ENCODE measurements at regions not wholly inside any gene's neighbourhood (a gene's known extent, or its start where the extent isn't known, plus 50 kb on each side); places are given as distances from the start of the nearest gene placed in this dataset.

DNA sequence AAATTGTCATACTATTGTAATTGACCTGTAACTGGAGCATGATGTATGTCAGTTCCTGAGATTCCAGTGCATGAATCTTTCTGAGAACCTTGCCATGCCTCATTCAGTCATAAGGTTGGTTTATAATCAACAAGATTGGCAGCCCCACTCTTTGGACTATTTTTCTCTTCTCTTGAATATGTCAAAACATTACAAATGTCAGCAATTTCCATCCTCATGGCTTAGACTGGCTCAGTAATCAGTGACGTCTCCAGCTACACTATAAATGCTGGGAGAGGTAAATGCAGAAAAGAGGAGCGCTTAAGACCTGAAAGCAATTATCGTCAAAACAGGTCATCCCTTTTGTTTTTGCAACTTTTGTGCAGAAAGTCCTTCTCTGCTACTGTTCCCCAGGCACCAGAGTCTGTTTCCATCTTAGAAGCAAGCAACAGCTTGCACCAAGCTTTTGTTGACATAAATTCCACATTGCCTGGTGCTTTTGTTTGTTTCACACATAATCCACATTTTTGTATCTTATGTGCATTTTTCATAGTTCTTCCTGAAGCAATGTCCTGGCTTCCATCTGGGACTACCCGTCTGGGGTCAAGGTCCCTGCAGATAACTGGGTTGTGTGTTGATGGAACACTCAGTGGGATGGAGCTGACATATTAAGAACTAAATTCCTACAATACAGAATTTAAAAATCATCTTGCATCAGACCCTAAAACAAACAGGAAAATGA lies 149.8 kb downstream of the OSR1 start:
- no peak overlapping the region for H3K27ac ChIP-seq (ENCODE audit: low read length)

DNA sequence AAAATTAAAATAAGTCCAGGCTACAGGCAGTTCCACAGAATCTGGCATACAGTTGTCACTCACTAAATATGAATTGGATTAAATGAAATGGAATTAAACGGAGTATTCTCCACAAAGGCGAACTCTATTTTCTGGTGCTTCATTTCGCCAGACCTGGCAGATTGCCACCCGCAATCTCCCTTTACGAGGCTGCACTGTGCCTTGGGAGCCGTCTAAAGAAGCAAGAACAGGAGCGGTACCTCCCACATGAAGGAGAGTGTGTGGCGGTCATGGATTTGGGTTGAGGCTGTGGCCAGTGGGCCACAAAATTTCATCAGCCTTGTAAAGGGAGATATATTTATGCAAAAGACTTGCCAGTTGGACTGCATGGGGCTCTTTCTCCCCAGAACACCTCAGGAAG lies 151.0 kb downstream of the OSR1 start:
- Histone ChIP-seq H3K4me3 (ENCODE audit: low read length) (no peak overlapping the region), H3K9me3 (ENCODE audit: low read length) (no peaks in the 10 kb centered on the region), H3K4me2 (ENCODE audit: low read length) (no peak overlapping the region), H3K4me1 (ENCODE audit: insufficient read depth, low read length) (no peaks in the 10 kb centered on the region), H3K9me2 (replicated peaks; ENCODE audit: low read length) (no peaks in the 10 kb centered on the region), H3K36me3 (ENCODE audit: low read depth, low read length) (no peaks in the 10 kb centered on the region), H3K27me3 (ENCODE audit: low read length) (no peaks in the 10 kb centered on the region), H3F3A (ENCODE audit: low read length, unreplicated experiment) (no peaks in the 10 kb centered on the region), H3K9ac (ENCODE audit: low read length) (no peak overlapping the region), H2AFZ (ENCODE audit: low read length) (no peak overlapping the region), H4K20me1 (ENCODE audit: low read length) (no peaks in the 10 kb centered on the region), H3K27ac (ENCODE audit: low read length) (no peak overlapping the region), H3K79me2 (ENCODE audit: low read length) (no peaks in the 10 kb centered on the region)
- ChIA-PET CTCF (no interaction called here), POLR2A (ENCODE audit: unreplicated experiment) (interaction anchor here (0.6 kb wide), 1 partner anchor 140 kb away, joined by 3 read pairs; no protein-coding TSS in a partner anchor)
- no peak for ATAC-seq
- BruUV-seq (replicated peaks): no TSS peak
- intact Hi-C loops (cut with micrococcal nuclease): no loop called here
- TF ChIP-seq EZH2phosphoT487 (IDR thresholded peaks at IDR 0.05; ENCODE audit: borderline replicate concordance, low read length) (no peak), EZH2 (IDR thresholded peaks at IDR 0.05; ENCODE audit: low read length, unreplicated experiment) (no peak)
- TF ChIP-seq, protein P1, sequence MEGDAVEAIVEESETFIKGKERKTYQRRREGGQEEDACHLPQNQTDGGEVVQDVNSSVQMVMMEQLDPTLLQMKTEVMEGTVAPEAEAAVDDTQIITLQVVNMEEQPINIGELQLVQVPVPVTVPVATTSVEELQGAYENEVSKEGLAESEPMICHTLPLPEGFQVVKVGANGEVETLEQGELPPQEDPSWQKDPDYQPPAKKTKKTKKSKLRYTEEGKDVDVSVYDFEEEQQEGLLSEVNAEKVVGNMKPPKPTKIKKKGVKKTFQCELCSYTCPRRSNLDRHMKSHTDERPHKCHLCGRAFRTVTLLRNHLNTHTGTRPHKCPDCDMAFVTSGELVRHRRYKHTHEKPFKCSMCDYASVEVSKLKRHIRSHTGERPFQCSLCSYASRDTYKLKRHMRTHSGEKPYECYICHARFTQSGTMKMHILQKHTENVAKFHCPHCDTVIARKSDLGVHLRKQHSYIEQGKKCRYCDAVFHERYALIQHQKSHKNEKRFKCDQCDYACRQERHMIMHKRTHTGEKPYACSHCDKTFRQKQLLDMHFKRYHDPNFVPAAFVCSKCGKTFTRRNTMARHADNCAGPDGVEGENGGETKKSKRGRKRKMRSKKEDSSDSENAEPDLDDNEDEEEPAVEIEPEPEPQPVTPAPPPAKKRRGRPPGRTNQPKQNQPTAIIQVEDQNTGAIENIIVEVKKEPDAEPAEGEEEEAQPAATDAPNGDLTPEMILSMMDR (conservative IDR thresholded peaks at IDR 0.05; ENCODE audit: low read depth, low read length): no peak
- no peak for DNase-seq

More for the DNA sequence above, 149.8 kb downstream of the OSR1 start:
- H3K9me3 ChIP-seq (ENCODE audit: low read length): no peaks in the 10 kb centered on the region
- no peaks in the 10 kb centered on the region for H3K9me2 ChIP-seq (replicated peaks; ENCODE audit: low read length)
- H3K79me2 ChIP-seq (ENCODE audit: low read length): no peaks in the 10 kb centered on the region
- ChIA-PET POLR2A (ENCODE audit: unreplicated experiment) (interaction anchor here (0.6 kb wide), 1 partner anchor 754 kb away, joined by 5 read pairs; no protein-coding TSS in a partner anchor), CTCF (no interaction called here)
- H3F3A ChIP-seq (ENCODE audit: low read length, unreplicated experiment): no peaks in the 10 kb centered on the region
- DNase-seq (no peak), ATAC-seq (no peak)
- H3K4me2 ChIP-seq (ENCODE audit: low read length): no peak overlapping the region
- H4K20me1 ChIP-seq (ENCODE audit: low read length): no peaks in the 10 kb centered on the region
- intact Hi-C loops (cut with micrococcal nuclease): no loop called here
- no peak overlapping the region for H2AFZ ChIP-seq (ENCODE audit: low read length)
- H3K9ac ChIP-seq (ENCODE audit: low read length): no peak overlapping the region
- H3K27me3 ChIP-seq (ENCODE audit: low read length): no peaks in the 10 kb centered on the region
- no peak overlapping the region for H3K4me3 ChIP-seq (ENCODE audit: low read length)
- H3K36me3 ChIP-seq (ENCODE audit: low read depth, low read length): no peaks in the 10 kb centered on the region
- H3K4me1 ChIP-seq (ENCODE audit: insufficient read depth, low read length): no peaks in the 10 kb centered on the region
- TF ChIP-seq, protein P1 (conservative IDR thresholded peaks at IDR 0.05; ENCODE audit: low read depth, low read length): no peak
- TF ChIP-seq EZH2 (IDR thresholded peaks at IDR 0.05; ENCODE audit: low read length, unreplicated experiment): no peak
- no peak for TF ChIP-seq EZH2phosphoT487 (IDR thresholded peaks at IDR 0.05; ENCODE audit: borderline replicate concordance, low read length)
- no TSS peak for BruUV-seq (replicated peaks)

DNA sequence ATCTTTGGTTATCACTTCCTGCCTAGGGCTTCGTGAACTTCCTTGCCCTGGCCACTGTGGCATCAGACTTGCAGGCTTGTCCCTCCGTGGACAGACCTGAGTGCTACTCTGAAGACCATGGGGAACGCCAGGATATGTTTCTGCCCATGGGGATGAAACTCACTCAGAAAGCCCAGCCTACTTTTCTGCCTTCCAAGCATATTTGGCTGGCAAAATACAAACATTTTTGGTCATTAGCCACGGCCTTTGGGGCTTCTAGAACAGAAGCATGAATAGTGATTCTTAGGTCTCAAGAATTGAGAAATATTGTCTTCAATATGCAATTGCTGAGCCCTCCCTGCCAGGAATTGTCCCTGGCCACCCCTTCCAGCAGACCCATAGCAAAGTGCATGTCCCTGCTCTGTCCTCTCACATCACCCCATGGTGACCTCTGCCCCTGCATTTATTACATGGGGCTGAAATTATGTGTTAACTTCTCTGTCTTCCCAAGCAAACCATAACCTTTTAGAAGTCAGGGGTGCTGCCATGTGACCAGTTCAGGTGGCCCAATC lies 152.4 kb downstream of the OSR1 start:
- DNase-seq (no peak), ATAC-seq (no peak)
- Histone ChIP-seq H3F3A (ENCODE audit: low read length, unreplicated experiment) (no peaks in the 10 kb centered on the region), H3K36me3 (ENCODE audit: low read depth, low read length) (no peaks in the 10 kb centered on the region), H3K9me2 (replicated peaks; ENCODE audit: low read length) (no peaks in the 10 kb centered on the region), H3K4me3 (ENCODE audit: low read length) (no peak overlapping the region), H3K79me2 (ENCODE audit: low read length) (no peaks in the 10 kb centered on the region), H4K20me1 (ENCODE audit: low read length) (no peaks in the 10 kb centered on the region), H3K27ac (ENCODE audit: low read length) (no peak overlapping the region), H2AFZ (ENCODE audit: low read length) (no peak overlapping the region), H3K4me2 (ENCODE audit: low read length) (no peak overlapping the region), H3K9ac (ENCODE audit: low read length) (no peak overlapping the region), H3K27me3 (ENCODE audit: low read length) (no peaks in the 10 kb centered on the region), H3K9me3 (ENCODE audit: low read length) (no peaks in the 10 kb centered on the region), H3K4me1 (ENCODE audit: insufficient read depth, low read length) (no peaks in the 10 kb centered on the region)
- intact Hi-C loops (cut with micrococcal nuclease): no loop called here
- no peak for TF ChIP-seq EZH2phosphoT487 (IDR thresholded peaks at IDR 0.05; ENCODE audit: borderline replicate concordance, low read length)
- no peak for TF ChIP-seq EZH2 (IDR thresholded peaks at IDR 0.05; ENCODE audit: low read length, unreplicated experiment)
- TF ChIP-seq, protein P1 (conservative IDR thresholded peaks at IDR 0.05; ENCODE audit: low read depth, low read length): no peak
- BruUV-seq (replicated peaks): no TSS peak
- ChIA-PET CTCF (no interaction called here), POLR2A (ENCODE audit: unreplicated experiment) (no interaction called here)
